IMR-90 (cell line): ENCODE measurements at regions not wholly inside any gene's neighbourhood (a gene's known extent, or its start where the extent isn't known, plus 50 kb on each side); places are given as distances from the start of the nearest gene placed in this dataset.

ENCODE experiments used
- ATAC-seq: fragments of 200-7000 bp; cut with Tn5 transposase; 2 replicates; pipeline ENCODE4 v1.9.1; 2020; ENCODE audit warnings: low read depth, mild to moderate bottlenecking, moderate library complexity
- BruUV-seq: library from RNA; stranded (reverse); fragments of 400-500 nt; replicated peaks from 2 replicates; lab custom pipeline; 2021; lab: Mats Ljungman, UMichigan
- CTCF ChIA-PET: fragments of 300-600 bp; formaldehyde crosslinking; extraction: SDS; loops from one replicate; lab custom pipeline; 2021; ENCODE audit warnings: antibody characterized with exemption; lab: Yijun Ruan, JAX
- POLR2A ChIA-PET: fragments of 300-600 bp; sonication (Branson Sonifier 250); formaldehyde crosslinking; loops from one replicate; lab custom pipeline; 2022; ENCODE audit warnings: antibody characterized with exemption; ENCODE audit not compliant: unreplicated experiment; lab: Charles Lee
- DNase-seq: peaks from one replicate; pipeline ENCODE4 v3.0.0; 2013
- H2AFZ ChIP-seq: replicated peaks from 2 replicates; pipeline ENCODE3; 2013; ENCODE audit warnings: low read length, mild to moderate bottlenecking; ENCODE audit not compliant: poor library complexity
- H2AK5ac ChIP-seq: 2 replicates; pipeline ENCODE4 v1.6.1; 2013; ENCODE audit warnings: low read depth, low read length, inconsistent platforms
- H2AK9ac ChIP-seq: replicated peaks from 2 replicates; pipeline ENCODE3; 2013; ENCODE audit warnings: mild to moderate bottlenecking, low read depth, low read length, moderate library complexity; ENCODE audit not compliant: poor library complexity
- H2BK120ac ChIP-seq: 2 replicates; pipeline ENCODE4 v1.6.1; 2013; ENCODE audit warnings: low read depth, low read length, inconsistent platforms
- H2BK15ac ChIP-seq: 3 replicates; pipeline ENCODE4 v1.6.1; 2013; ENCODE audit warnings: low read depth, low read length, inconsistent platforms
- H2BK20ac ChIP-seq: 2 replicates; pipeline ENCODE4 v1.6.1; 2013; ENCODE audit warnings: low read depth, mild to moderate bottlenecking, inconsistent platforms, low read length, moderate library complexity
- H2BK5ac ChIP-seq: 2 replicates; pipeline ENCODE4 v1.6.1; 2013; ENCODE audit warnings: mild to moderate bottlenecking, low read depth, low read length, inconsistent platforms; ENCODE audit not compliant: poor library complexity, severe bottlenecking
- H3K14ac ChIP-seq: replicated peaks from 2 replicates; pipeline ENCODE4 v1.6.1; 2013; ENCODE audit warnings: low read depth, low read length, inconsistent platforms
- H3K18ac ChIP-seq: 2 replicates; pipeline ENCODE4 v1.6.1; 2013; ENCODE audit warnings: low read depth, low read length, control low read depth
- H3K23ac ChIP-seq: 2 replicates; pipeline ENCODE4 v1.6.1; 2013; ENCODE audit warnings: low read depth, low read length, inconsistent platforms
- H3K27ac ChIP-seq: 2 replicates; pipeline ENCODE4 v1.5.1; 2013; ENCODE audit warnings: mild to moderate bottlenecking, control low read depth, low read length; ENCODE audit not compliant: insufficient read depth
- H3K27me3 ChIP-seq: 2 replicates; pipeline ENCODE4 v1.6.1; 2013; ENCODE audit warnings: low read length; ENCODE audit not compliant: control insufficient read depth, insufficient read depth
- H3K36me3 ChIP-seq: 2 replicates; pipeline ENCODE4 v1.6.1; 2013; ENCODE audit warnings: low read length, mixed read lengths; ENCODE audit not compliant: control insufficient read depth, insufficient read depth
- H3K4ac ChIP-seq: 2 replicates; pipeline ENCODE4 v1.6.1; 2013; ENCODE audit warnings: low read depth, low read length, inconsistent platforms
- H3K4me1 ChIP-seq: 2 replicates; pipeline ENCODE4 v1.6.1; 2013; ENCODE audit warnings: low read length, mixed read lengths; ENCODE audit not compliant: control insufficient read depth, insufficient read depth
- H3K4me2 ChIP-seq: 2 replicates; pipeline ENCODE4 v1.6.1; 2013; ENCODE audit warnings: low read depth, mild to moderate bottlenecking, control low read depth, low read length, moderate library complexity
- H3K4me3 ChIP-seq: 2 replicates; pipeline ENCODE4 v1.5.1; 2013; ENCODE audit warnings: low read depth, mild to moderate bottlenecking, control low read depth, low read length, moderate library complexity; ENCODE audit not compliant: insufficient read depth
- H3K56ac ChIP-seq: 2 replicates; pipeline ENCODE4 v1.6.1; 2013; ENCODE audit warnings: low read length, inconsistent platforms; ENCODE audit not compliant: insufficient read depth; ENCODE audit errors: extremely low read depth
- H3K79me1 ChIP-seq, 2 experiments: 2 replicates each; pipeline ENCODE4 v1.6.1; 2013; ENCODE audit warnings: low read length in 2 of 2, inconsistent platforms in 1 of 2, low read depth in 1 of 2
- H3K9ac ChIP-seq: 2 replicates; pipeline ENCODE4 v1.6.1; 2013; ENCODE audit warnings: low read depth, low read length, control low read depth
- H3K9me1 ChIP-seq: 2 replicates; pipeline ENCODE4 v1.6.1; 2013; ENCODE audit warnings: low read length, inconsistent platforms; ENCODE audit not compliant: insufficient read depth
- H3K9me3 ChIP-seq: 2 replicates; pipeline ENCODE4 v1.6.1; 2013; ENCODE audit warnings: low read length; ENCODE audit not compliant: control insufficient read depth, insufficient read depth
- H4K20me1 ChIP-seq: 2 replicates; pipeline ENCODE4 v1.6.1; 2013; ENCODE audit warnings: low read length, inconsistent platforms; ENCODE audit not compliant: insufficient read depth
- H4K5ac ChIP-seq: 2 replicates; pipeline ENCODE4 v1.6.1; 2013; ENCODE audit warnings: mild to moderate bottlenecking, low read depth, low read length, control low read depth
- H4K8ac ChIP-seq, 2 experiments: 2 replicates each; pipeline ENCODE4 v1.6.1; 2013; ENCODE audit warnings: low read depth in 2 of 2, low read length in 2 of 2, control low read depth in 1 of 2, inconsistent platforms in 1 of 2
- H4K91ac ChIP-seq: 2 replicates; pipeline ENCODE4 v1.6.1; 2013; ENCODE audit warnings: low read depth, low read length, inconsistent platforms; ENCODE audit not compliant: insufficient read depth
- FOS ChIP-seq: fragments of 150-350 bp; IDR thresholded peaks from 2 replicates; pipeline ENCODE4 v1.6.1; 2016; ENCODE audit warnings: low read depth, low read length
- MAZ ChIP-seq: IDR thresholded peaks from 2 replicates; pipeline ENCODE4 v1.6.1; 2012; ENCODE audit warnings: low read depth, mild to moderate bottlenecking, low read length, improper control_type of control experiment, moderate library complexity, borderline replicate concordance
- WGBS, 2 experiments: methylation state at CpG; one replicate each; pipeline versions ENCODE4 v1.1.5 to v1.1.7; 2013; ENCODE audit warnings: missing lambda C conversion rate in 2 of 2; ENCODE audit not compliant: insufficient read length in 1 of 2; ENCODE audit errors: extremely low coverage in 2 of 2; 5-methylcytosine and 5-hydroxymethylcytosine counted together
- dilution Hi-C: fragments of 300-500 bp; cut with HindIII; formaldehyde crosslinking; loops from one replicate; pipeline ENCODE4 v1.14.3; 2018; ENCODE audit warnings: low sequenced_read_pairs; ENCODE audit not compliant: unreplicated experiment
- in situ Hi-C: fragments of 300-500 bp; cut with MboI; formaldehyde crosslinking; loops from 3 replicates; pipeline ENCODE4 v1.14.3; 2019; ENCODE audit warnings: low sequenced_read_pairs, inconsistent platforms, mixed read lengths
- intact Hi-C: fragments of 100-400 bp; cut with micrococcal nuclease; formaldehyde crosslinking; loops from 2 replicates; pipeline ENCODE4 v1.10.0; 2022
- TF ChIP-seq, protein P1 (sequence below): fragments of 150-350 bp; IDR thresholded peaks from 2 replicates; pipeline ENCODE4 v1.6.1; 2016; ENCODE audit warnings: low read depth, mild to moderate bottlenecking, low read length, moderate library complexity, borderline replicate concordance

- no peaks in the 10 kb centered on the region for H3K27me3 ChIP-seq
- dilution Hi-C loops (no loop called here), intact Hi-C loops (no loop called here), in situ Hi-C loops (no loop called here)
- no peaks in the 10 kb centered on the region for H3K36me3 ChIP-seq
- no peak overlapping the region for H3K56ac ChIP-seq
- no peak overlapping the region for H3K14ac ChIP-seq
- H4K20me1 ChIP-seq, result no peaks in the 10 kb centered on the region
- H2BK120ac ChIP-seq, result no peak overlapping the region
- H2AK9ac ChIP-seq, result no peak overlapping the region
- H2AK5ac ChIP-seq, result no peak overlapping the region
- ChIA-PET CTCF (no interaction called here), POLR2A (no interaction called here)
- no peak overlapping the region for H4K8ac ChIP-seq
- H4K91ac ChIP-seq, result no peak overlapping the region
- no peak overlapping the region for H3K27ac ChIP-seq
- no peak overlapping the region for H2BK5ac ChIP-seq
- no peak overlapping the region for H2AFZ ChIP-seq
- no peak for TF ChIP-seq MAZ
- no peak for TF ChIP-seq FOS
- TF ChIP-seq, protein P1, sequence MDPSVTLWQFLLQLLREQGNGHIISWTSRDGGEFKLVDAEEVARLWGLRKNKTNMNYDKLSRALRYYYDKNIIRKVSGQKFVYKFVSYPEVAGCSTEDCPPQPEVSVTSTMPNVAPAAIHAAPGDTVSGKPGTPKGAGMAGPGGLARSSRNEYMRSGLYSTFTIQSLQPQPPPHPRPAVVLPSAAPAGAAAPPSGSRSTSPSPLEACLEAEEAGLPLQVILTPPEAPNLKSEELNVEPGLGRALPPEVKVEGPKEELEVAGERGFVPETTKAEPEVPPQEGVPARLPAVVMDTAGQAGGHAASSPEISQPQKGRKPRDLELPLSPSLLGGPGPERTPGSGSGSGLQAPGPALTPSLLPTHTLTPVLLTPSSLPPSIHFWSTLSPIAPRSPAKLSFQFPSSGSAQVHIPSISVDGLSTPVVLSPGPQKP, result no peak
- no peak overlapping the region for H3K4me3 ChIP-seq
- H3K9ac ChIP-seq, result no peak overlapping the region
- no peak overlapping the region for H4K5ac ChIP-seq
- no peak overlapping the region for H3K4ac ChIP-seq
- DNase-seq (no peak), ATAC-seq (no peak)
- no peaks in the 10 kb centered on the region for H3K79me1 ChIP-seq
- BruUV-seq, result no TSS peak
- no peaks in the 10 kb centered on the region; the same call in 1 of the 2 replicates for H3K9me3 ChIP-seq
- no peaks in the 10 kb centered on the region for H3K4me1 ChIP-seq
- H2BK20ac ChIP-seq, result no peak overlapping the region
- H2BK15ac ChIP-seq, result no peak overlapping the region
- no peak overlapping the region for H3K23ac ChIP-seq
- H3K18ac ChIP-seq, result no peak overlapping the region
- H3K4me2 ChIP-seq, result no peak overlapping the region
- H3K9me1 ChIP-seq, result no peaks in the 10 kb centered on the region
- no CpG with 5 or more reads among the region's 3 CpGs for WGBS, 2 experiments
Measured at GRCh38 chr6:95685822-95686221, 108.5 kb downstream of the MANEA start.
